Esophagus squamous epithelium (tissue), 4 donors: ENCODE measurements at regions not wholly inside any gene's neighbourhood (a gene's known extent, or its start where the extent isn't known, plus 50 kb on each side); places are given as distances from the start of the nearest gene placed in this dataset.

ENCODE experiments used
- CTCF ChIP-seq, 6 experiments: fragments of 450-650 bp in 4 of 6; fragments of 200-600 bp in 2 of 6; sonication (generic) in 2 of 6; IDR thresholded peaks; one replicate each; pipeline ENCODE4 v1.5.1; 2016 to 2019; ENCODE audit warnings: antibody characterized with exemption in 6 of 6, mild to moderate bottlenecking in 4 of 6, moderate library complexity in 4 of 6
- POLR2A ChIP-seq, 4 donors: fragments of 450-650 bp; IDR thresholded peaks; one replicate each; pipeline ENCODE4 v1.6.1; 2017; ENCODE audit warnings: antibody characterized with exemption in 4 of 4, mild to moderate bottlenecking in 4 of 4, moderate library complexity in 3 of 4

GRCh38 chr2:51107841-51108240 is 75.9 kb upstream of the NRXN1 start:
- TF ChIP-seq CTCF (IDR thresholded peaks at IDR 0.05) = no peak
- TF ChIP-seq POLR2A (IDR thresholded peaks at IDR 0.05) = no peak
